ENCODE measurements at regions not wholly inside any gene's neighbourhood (a gene's known extent, or its start where the extent isn't known, plus 50 kb on each side); places are given as distances from the start of the nearest gene placed in this dataset.

DNA sequence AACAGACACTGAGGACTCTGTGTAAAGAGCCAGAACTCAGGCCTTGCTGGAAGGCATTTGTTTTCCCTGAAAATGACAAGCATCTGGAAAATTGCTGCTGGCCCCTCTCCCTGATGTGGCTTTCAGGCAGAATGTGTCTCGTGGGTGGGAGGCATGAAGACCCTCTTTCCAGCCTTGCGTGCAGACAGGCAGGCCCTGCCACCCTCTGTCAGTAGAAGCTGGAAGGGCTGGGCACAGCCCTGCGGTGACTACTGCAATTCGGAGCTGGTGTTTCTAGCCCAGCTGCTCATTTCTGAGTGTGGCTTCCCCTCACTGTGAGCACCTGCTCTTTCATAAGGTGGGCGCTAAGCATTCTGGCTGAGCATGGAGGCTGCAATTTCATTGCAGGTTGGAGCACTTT, 349.9 kb downstream of the PTPRU start:
- DNase-seq (ENCODE audit: low spot score): no peak

GRCh38 chr1:29585656-29586055, 349.3 kb downstream of the PTPRU start:
- no peak for DNase-seq (ENCODE audit: low spot score)

- no peak for DNase-seq (ENCODE audit: low spot score)
Measured at GRCh38 chr1:29585201-29585600, 348.9 kb downstream of the PTPRU start.

DNA sequence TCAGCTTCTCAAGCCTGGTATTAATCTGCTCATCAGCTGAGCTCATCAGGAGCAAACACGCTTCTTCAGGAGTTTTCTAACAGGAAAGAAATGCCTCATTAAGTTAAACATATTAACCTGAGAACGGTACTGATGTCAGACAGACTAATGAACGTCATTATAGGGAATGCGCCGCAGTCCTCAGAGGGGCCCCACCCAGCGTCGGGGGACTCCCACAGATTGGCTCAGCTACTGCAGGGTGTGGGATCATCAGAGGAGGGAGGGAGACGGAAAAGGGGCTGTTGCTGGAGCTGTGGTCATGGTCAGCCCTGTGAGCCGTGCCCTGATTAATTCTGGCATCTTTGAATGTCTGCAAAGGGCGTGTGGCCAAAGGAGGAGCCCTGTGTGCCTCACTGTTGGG, 348.5 kb downstream of the PTPRU start:
- no peak for DNase-seq (ENCODE audit: low spot score)

GRCh38 chr1:29584362-29584761, 348.0 kb downstream of the PTPRU start:
- no peak for DNase-seq (ENCODE audit: low spot score)

- no peak for DNase-seq (ENCODE audit: low spot score)
Measured at GRCh38 chr1:29583727-29584126, 347.4 kb downstream of the PTPRU start.

- DNase-seq (ENCODE audit: low spot score): no peak
Measured at GRCh38 chr1:29581256-29581655, 344.9 kb downstream of the PTPRU start.

GRCh38 chr1:29579821-29580425, 343.6 kb downstream of the PTPRU start:
- no peak for DNase-seq (ENCODE audit: low spot score)

- DNase-seq (ENCODE audit: low spot score): no peak
Measured at GRCh38 chr1:29577512-29577911, 341.2 kb downstream of the PTPRU start.

DNA sequence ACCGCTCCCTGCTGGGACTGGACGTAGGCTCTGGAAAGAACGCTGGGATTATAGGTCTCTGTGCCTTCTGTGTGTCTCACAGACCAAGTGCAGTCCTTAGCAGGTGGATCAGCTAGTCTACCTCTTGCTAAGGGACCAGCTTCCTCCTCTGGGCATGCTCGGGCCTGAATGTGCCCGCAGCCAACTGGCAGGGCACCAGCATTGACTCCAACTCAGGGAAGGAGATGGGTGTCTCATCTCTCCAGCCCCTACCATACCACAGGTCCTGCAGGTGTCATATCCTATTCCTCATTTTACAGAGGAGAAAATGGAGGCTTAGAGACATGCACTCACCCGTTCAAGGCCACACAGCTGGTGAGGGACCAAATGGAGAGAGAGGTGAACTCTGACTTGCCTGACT, 340.2 kb downstream of the PTPRU start:
- no peak for DNase-seq (ENCODE audit: low spot score)

GRCh38 chr1:29575826-29576225, 339.5 kb downstream of the PTPRU start:
- DNase-seq (ENCODE audit: low spot score): no peak

DNA sequence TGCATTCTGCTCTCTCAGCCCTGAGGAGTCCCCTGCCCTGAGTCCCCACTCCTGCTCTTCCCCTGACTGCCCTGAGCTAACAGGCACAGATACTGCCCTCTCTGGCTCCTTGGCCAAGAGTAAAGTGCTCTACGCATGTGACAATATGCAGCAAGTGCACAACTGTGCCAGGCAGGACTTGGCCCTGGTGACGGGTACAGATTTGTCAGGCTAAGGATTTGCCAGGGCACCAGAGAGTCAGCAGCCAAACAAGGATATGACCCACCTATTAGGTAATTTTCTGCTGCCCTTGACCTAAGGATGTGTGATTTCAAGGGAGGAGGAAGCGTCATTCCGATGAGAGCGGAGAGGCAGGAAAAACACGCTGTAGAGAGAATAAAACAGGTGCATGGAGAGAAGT, 339.0 kb downstream of the PTPRU start:
- no peak for DNase-seq (ENCODE audit: low spot score)

GRCh38 chr1:29574871-29575270, 338.5 kb downstream of the PTPRU start:
- no peak for DNase-seq (ENCODE audit: low spot score)

DNA sequence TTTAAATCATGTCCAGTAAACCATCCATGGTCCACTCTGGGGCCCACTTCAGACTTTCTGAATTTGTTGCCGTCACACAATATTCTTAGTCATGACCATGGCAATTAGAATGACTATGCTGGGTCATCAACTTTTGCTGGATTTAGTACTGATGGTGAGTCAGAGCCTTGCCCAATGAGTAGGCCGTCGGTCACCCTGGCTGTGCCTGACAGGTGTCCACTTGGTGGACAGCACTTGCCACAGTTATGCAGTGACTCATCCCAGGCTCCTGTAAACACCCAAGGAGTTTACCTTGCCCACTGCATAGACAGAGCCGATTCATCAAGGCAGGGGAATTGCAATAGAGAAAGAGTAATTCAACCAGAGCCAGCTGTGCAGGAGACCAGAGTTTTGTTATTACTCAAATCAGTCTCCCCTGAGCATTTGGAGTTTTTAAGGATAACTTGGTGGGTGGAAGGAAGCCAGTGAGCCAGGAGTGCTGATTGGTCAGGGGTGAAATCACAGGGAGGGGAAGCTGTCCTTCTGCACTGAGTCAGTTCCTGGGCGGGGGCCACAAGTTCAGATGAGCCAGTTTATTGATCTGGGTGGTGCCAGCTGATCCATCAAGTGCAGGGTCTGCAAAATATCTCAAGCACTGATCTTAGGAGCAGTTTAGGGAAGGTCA, 333.8 kb downstream of the PTPRU start:
- DNase-seq (ENCODE audit: low spot score): no peak

GRCh38 chr1:29567257-29567656, 330.9 kb downstream of the PTPRU start:
- DNase-seq (ENCODE audit: low spot score): no peak

DNA sequence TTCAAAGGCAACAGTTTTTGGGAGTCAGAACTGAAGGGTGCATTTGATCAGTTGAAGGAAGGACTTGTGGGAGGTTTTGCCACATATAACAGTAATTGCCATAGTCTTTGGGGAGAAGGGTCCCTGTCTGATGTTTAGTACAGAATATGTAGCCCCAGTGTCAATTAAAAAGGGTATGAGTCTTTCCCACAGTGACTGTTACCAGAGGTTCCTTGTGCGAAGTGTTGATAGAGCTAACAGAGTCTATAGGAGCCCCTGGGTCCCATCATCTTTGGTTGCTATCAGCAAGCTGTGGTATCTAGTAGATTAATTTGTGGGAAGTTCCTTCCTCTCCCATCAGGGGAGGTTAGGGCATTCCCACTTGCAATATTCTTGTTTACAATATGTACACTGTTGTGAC, 329.2 kb downstream of the PTPRU start:
- no peak for DNase-seq (ENCODE audit: low spot score)

GRCh38 chr1:29563571-29563970, 327.2 kb downstream of the PTPRU start:
- DNase-seq (ENCODE audit: low spot score): no peak

DNA sequence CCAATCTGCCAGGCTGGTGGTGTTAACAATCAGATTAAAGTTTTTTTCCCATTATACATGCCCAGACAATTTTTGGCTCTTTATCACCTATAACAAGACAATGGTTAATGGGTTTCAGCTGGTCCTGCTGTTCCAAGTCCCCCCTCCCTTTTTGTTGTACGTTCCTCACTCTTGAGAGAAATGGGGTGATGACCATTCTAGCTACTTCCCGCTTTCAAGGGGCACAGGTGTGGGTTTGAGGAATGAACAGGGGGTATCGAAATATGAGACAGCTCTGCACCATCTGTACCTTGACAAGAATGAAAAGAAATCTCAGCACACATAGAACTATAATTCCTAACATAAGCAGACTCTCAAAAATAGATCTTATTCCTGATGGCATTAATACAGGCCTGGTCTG, 326.8 kb downstream of the PTPRU start:
- DNase-seq (ENCODE audit: low spot score): no peak

- no peak for DNase-seq (ENCODE audit: low spot score)
Measured at GRCh38 chr1:29559056-29559455, 322.7 kb downstream of the PTPRU start.

DNA sequence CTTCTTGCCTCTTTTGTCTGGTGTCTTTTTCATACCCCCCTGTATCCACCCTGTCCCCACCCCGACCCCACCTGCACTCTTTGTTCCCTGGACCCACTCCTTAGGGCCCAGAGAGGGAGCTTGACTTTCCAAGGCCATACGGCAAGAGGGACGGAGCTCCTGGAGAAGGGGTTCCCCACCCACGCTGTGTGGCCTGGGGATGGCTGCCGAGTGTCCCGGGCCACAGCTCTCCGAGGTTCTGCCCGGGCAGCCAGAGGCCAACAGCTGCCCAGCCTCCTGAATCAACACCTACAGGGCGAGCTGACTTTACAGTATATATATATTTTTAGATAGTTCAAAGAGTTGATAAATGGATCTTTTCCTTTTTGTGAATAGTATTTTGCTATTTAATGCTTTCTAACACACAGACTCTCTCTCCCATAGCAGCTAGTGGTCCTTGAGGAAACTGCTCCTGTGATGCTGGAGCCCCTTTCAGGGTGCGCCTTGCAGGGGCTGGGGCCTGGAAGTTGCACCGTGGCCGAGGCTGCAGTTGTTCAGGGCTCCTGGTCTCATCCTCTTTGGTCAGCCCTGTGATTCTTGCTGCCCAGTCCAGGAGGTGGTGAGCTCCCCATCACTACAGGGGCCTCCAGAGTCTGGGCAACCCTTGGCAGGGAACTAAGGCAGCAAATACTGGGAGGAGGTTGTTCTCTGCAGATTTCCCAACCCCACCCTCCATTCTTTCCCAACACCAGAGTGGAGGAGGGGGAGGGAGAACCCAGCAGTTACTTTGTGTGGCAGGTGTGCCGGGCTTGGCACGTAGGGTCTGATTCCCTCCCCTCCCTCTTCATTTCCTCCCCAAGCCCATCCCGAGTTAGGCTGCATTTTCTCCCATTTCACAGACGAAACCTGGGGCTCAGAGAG, 321.6 kb downstream of the PTPRU start:
- DNase-seq (ENCODE audit: low spot score): no peak

DNA sequence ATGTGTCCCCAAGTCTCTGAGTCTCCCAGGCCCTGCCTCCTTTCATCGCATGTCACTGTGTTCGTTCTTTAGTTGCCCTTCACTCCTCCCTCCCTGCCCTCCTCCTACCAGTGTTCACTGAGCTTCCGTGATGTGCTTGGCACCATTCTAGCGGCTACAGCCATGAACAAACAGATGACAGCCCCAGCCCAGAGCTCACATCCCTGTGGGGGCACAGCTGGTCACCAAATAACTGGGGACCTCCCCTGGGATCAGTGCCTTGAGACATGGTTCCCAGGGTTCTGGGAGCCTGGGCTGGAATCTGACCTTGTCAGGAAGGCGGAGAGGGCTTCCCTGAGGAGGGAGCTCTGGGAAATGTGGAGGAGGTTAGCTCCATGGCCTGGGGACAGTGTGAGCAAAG, 320.7 kb downstream of the PTPRU start:
- no peak for DNase-seq (ENCODE audit: low spot score)

- DNase-seq (ENCODE audit: low spot score): no peak
Measured at GRCh38 chr1:29556657-29557056, 320.3 kb downstream of the PTPRU start.

- DNase-seq (ENCODE audit: low spot score): no peak
Measured at GRCh38 chr1:29555043-29555620, 318.8 kb downstream of the PTPRU start.
